NCI-H2107 treated with DMSO at 0.1 percent for 48 hours (cell line): ENCODE measurements at regions not wholly inside any gene's neighbourhood (a gene's known extent, or its start where the extent isn't known, plus 50 kb on each side); places are given as distances from the start of the nearest gene placed in this dataset.
"Not testable (repeated sequence)": the region's sequence is repeated elsewhere in the genome, so short reads cannot be mapped to it uniquely, and the experiment has no call there.

ENCODE experiments used
- DNase-seq: peaks from one replicate; lab custom pipeline; 2025; ENCODE audit not compliant: unreplicated experiment; lab: John Stamatoyannopoulos, UW

DNA sequence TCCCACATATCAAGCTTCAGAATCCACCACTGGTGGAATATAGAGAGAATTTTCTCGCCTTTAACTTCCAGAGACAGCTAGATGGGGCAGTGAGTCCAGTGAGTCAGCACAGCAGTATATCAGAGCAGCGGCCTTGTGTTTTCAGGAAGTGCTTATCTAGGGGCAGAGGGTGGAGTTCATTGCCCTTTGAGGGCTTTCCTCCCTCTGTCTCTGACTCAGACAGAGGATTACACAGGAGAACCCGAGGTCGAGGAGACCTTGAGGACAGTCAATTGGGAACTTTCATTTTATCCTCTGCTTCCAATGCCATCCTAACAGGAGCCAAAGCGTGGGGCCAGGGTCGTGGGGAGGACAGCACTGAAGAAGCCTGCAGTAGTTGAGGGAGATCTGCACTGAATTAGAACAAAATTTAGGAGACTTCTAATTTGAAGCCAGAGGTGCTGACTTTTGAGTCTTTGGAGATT is 109.6 kb upstream of the UMPS start:
- DNase-seq, result no peak

DNA sequence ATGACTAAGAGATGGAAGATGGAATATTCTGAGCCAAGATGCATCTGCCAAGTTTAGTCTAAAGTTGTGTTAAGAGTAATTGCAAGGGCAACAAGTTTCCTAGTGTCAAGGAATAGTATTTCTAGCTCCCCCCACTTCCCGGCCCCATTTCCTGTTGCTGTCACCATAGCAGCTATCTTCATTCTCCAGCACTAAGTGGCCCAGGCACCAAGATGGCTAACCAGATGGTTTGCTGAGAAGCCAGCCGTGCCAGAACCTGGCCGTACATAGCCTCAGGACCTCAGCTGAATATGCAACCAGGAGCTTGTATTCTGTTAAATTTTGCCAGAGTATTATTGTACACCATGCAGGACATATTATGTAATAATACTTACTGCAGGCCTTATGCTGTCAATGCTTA is 108.8 kb upstream of the UMPS start:
- no peak for DNase-seq

DNA sequence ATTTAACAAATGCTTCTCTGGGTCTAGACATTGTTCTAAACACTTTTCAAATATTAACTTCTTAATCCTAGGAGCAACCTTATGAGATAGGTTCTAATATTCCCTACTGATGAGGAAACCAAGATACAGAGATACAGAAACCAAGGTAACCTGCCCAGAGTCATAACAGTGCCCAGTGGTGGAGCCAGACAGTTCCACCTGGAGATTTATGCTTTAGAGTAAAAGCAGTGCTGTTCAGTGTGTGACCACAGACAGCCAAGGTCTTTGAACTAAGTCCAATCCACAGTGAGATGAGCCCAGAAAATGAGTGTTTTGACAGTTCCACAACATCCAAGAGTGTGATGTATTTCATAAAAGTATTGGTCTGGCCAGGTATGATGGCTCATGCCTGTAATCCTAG is 105.2 kb upstream of the UMPS start:
- no peak for DNase-seq

DNA sequence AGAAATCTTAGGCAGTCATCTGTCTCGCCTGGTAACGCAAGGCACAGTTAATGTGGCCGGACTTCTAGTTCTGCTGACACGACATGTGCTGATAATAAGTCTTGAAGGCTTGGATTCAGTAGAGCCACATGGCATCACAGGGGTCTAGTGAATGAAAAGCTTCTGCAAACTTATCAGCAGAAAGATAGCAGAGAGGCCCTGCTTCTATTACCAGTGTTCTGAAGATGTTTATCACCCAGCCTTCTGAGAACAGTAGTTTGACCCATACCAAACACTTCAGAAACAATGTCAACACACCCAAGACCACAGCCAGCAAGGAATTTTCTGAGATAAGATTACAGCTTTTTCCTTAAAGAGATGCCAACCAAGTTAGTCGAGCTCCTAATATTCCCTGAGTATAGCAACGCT is 102.7 kb upstream of the UMPS start:
- no peak for DNase-seq

DNA sequence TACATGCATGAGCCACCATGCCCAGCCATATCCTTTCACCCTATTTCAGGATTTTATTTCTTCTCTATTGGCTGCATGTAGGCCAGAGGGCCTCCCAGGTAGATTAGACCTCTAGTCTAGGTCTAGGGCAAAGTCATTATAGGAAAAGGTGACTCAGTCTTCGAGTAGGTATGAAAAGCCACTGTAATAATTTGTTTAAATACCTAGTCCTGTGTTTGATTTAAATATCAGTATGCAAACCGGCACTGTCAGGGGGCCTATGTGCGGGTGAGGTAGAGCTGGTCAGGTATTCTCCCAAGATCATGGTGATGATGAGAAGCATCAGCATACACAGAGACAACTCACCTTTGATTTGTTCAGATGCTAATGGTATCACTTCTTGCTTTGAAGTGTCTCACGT is 101.4 kb upstream of the UMPS start:
- DNase-seq, result no peak

DNA sequence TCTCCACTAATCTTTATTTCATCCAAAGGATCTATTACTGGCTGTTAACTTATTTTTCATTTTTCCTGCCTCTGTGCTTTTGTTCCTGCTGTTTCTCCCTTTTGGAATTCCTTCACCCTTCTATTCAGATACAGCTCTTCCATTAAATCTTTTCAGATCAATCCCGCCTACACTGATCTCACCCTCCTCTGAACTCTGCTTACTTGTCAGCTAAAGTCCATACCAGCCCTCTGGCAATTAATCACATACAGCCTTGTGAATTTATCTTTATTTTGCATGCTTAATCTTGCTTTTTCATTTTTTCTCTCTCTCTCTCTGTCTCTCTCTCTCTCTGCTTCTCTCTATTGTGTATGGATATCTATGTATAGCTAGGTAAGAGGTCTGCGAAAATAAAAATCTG is 100.8 kb upstream of the UMPS start:
- DNase-seq, result no peak

DNA sequence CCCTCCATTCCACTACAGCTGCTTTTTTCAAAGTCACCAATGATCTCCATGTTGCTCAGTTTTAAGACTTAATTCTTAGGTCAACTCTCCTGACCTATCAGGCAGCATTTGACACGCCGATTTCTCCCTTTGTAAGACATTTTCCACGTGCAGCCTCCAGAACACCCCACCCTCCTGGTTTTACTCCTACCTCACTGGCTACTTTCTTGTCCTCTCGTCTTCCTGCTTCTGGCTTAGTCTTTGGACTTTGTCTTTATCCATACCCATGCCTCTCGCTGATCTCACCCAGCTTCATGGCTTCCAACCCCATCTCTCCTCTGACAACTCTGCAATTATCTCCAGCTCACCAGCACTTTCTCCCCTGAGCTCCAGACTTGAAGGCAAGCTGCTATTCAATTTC is 99.3 kb upstream of the UMPS start:
- no peak for DNase-seq

DNA sequence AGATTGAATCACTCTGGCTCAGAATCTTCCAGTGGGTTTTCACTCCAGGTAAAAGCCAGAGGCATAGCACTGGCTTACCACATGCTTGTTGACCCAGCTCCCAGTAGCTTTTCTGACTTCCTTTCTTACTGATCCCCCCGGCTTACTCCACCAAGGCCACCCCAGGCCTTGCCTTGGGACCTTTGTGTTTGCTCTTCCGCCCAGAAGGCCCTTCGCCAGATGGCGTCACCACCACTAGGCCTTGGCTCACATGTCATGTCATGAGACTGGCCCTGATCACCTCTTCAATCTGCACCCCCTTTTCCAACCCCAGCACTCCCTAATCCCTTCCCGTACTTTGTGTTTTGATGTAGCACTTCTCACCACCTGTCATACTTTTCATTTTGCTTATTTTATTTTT is 98.5 kb upstream of the UMPS start:
- no peak for DNase-seq

DNA sequence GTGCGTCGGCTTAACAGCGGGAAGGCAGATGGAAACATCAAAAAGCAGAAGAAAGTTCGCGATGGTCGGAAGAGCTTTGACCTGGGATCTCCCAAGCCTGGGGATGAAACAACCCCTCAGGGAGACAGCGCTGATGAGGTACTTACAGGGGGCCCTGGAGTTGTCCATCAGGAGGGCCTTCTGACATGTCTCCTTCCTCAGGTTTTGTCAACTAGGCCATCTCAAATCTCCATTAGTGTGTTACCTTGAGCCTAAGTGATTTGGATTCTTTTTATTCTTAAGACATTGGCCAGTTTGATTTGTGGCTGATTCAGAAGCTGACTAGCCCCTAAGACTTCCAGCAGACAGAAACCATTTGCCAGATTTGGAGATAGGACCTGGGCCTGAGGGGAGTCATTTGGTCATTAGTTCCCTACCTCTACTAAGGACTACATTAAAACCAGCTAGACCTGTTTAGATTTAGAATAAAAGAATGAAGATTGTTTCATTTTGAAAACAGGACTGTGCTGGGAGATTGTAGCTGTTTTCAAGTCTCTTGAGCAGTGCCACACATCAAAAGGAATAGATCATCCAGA is 97.6 kb upstream of the UMPS start:
- DNase-seq, result no peak

DNA sequence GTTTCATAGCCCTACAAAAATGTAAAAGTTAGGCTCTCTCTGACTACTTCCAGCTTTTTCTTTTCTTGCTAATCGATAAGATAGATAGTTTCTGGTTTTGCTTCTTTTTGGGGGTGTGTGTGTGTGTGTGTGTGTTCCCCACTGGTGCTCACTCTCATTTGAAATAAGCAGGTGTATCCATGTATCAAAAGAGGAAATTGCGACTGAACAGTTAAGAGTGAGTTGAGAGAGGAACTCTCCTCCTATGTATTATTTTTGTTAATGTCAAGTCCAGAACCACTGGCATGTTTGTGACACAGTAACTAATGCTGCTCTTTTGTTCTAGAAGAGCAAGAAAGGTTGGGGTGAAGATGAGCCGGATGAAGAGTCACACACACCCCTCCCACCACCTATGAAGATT is 96.7 kb upstream of the UMPS start:
- no peak for DNase-seq

DNA sequence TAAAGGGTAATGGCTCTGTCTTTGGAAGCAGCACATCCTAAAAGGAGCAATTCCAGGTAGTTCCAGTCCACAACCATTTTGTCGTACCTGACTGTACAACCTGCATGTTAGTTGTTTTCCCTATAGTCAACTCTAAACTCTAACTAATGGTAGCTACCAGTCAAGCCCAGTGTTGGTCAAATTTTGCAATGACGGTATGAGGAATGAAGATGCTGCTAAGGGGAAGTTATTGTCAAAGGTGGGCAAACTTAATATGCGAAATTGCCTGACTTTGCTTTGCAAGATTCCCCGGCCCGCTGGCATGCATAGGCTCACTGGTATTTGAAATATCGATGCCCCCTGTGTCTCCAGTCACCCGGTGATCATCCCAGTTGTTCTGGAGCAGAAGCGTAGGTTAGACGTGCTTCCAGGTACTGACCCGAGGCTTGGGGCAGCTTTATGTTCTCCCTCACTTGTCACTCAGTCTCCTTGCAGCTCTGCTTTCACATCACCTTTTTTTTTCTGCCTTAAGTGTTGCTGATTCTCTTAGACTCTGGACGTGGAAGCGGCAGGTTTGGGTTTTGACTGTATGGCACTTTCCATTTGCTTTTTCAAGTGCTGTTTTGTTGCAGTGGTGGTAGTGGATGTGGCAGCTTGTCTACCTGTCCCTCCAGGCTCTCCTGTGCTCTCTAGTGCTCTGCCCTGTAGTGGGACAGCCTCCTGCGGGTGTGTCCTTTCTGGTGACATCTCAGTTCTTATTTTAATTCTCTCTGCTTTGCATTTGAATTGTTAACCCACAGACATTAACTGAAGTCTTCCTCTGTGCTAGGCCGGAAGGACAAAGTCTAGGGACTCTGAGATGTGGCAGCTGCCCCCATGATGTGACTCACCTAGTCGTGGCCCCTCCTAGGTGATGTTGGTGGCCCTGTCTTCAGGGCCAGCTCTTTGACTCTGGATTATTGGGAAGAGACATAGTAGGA is 95.8 kb upstream of the UMPS start:
- DNase-seq, result no peak

DNA sequence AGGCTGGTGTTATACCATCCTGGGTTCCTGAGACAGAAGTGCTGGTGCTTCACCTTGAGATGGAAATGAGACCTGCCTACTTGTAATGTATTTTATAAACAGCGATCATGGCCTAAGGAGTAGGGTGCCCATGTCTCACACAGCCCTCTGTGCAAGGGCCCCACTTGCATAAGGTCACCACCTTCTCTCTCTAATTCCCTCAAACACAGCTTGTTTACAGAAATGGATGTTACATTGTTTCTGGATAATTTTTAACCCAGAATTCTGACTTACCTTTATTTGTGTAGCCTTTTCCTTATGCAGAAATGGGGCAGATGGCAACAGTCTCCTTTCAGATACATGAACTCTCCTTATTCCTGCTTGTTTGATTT is 95.1 kb upstream of the UMPS start:
- DNase-seq, result no peak

DNA sequence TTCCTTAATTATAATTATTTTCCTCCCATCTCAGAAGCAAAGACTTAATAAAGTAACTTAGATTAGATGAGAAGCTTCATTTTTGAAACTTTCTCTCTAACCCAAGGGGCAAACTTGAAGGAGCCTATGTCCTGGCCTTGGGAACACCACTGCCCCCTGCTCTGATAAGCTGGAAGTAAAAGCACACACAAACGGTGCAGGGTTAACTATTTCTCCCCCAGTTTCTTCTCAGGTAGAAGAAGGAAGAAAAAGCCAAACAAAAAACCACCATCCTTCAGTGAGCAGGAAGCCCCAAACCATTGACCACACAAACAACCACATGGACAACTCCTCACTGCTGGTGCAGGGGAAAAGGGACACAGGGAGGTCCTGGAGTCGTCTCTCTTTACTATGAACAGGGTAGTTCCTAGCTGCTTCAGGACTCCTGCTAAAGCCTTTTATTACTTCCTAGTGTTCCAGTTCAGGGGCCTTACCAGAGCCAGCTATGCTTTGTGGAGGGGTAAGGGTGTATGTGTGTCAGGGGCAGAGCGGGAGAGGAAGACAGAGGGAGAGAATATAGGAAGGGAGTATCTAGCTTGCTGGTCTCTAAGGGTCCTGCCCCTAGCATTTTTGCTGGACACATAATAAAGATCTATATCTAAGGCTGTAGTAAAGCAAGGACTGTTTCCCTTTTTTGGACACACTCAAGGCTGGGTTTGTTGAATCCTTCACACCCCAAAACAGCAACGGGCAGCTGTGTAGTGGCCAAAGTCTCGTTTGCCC is 94.0 kb upstream of the UMPS start:
- DNase-seq, result no peak

DNA sequence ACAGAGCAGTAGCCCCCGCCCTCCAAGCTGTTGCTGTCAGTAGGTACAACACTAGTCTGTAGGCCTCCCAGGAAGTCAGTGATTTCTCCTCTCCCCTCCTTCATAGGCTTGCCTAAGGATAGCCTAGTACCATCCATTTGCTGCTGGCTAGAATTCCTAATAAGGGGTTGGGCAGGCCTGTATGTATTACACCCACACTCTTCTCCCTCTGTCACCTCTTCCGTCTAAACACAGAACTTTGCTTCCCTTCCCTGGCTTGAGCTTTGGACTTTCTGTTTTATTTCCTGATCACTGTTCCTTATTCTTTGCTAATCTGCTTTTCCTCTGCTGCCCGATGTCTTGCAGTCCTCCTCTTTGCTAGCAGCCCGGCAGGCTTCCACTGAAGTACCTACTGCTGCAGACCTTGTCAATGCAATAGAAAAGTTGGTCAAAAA is 93.4 kb upstream of the UMPS start:
- no peak for DNase-seq

DNA sequence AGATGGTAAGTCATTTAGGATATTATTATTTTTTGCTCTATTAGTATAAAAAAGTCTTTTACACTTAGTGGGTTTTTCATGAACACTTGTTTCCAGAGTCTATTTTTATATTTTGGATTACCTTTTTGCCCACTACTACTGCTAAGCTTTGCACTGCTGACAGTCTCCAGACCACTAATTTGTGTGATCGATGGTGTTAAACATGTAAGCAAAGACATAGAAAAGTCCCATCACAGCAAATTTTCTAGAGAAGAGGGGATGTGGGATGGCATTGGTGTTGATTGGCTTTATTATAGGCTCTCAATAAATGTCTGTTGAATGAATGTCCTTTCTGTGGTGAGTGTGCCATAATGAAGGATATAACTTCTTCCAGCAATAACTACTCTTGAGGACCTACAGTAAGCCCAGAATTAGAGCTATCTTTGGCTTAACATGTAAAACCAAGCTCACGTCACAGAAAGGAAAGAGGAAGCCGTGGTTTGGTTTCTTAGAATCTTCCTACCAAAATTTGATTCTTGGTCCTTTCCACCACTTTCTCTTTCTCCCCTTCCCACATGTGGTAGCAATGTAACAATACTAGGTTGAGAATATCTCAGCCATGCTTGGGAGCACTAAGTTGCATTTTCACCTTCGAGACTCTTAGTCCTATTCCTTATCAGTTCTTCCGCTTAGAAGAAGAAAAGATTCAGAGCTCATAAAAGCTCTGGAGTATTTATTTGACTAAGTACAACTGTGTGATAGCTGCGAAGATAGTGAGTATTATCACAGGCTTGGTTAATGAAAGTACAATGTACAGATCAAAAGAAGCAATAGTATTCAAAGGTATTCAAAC is 90.6 kb upstream of the UMPS start:
- no peak for DNase-seq

DNA sequence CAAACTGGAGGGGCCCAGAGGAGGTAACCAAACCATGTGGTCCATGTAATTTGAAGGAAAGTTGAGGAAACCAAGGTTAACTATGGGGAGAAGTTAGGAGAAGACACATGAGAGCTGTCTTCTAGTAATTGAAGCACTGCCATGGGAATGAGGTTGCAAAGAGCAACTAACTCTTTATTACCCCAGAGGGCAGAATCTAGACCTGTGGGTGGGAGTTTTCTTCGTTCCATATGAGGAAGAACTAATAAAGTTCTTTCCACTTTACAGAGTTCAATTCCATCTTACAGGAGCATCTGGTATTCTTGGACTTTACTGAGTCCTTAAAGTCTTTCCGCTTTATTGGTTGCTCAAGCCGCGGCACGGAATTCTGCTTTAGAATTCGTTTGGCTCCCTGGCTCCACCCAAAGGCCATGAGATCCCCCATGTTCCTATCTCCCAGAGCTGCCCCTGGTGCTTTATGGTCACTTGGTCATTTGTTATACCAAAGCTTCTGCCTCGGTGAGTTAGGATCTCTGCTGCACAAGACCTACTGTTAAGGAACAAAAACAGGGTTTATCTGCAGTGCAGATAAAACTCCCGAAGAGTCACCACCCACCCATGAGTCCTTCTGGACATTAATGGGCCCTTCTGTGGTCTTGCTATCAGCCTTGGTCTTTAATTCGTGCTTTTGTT is 89.5 kb upstream of the UMPS start:
- DNase-seq, result no peak

DNA sequence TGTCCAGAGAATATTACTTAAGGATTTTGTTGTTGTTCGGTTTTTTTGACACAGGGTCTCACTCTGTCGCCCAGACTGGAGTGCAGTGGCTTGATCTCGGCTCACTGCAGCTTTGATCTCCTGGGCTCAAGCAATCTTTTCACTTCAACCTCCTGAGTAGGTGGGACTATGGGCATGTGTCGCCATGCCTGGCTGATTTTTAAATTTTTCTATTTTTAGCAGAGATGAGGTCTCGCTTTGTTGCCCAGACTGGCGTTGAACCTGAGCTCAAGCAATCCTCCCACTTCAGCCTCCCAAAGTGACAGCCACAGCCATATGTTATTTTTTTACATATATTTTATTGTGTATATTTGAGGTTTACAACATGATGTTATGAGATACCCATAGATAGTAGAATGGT is 86.8 kb upstream of the UMPS start:
- DNase-seq, result no peak

DNA sequence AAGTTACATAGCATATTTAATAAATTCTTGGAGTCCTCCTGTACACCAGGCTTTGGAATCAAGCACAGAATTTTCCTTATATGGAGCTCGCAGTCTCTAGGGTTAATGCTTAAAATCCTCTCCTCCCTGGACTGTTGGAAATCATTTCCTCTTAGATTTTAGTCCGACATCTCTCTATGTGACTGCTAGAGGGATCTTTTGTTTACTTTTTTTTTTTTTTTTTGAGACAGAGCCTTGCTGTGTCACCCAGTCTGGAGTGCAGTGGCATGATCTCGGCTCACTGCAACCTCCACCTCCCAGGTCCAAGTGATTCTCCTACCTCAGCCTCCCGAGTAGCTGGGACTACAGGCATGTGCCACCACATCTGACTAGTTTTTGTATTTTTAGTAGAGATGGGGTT is 84.1 kb upstream of the UMPS start:
- not testable (repeated sequence) for DNase-seq

DNA sequence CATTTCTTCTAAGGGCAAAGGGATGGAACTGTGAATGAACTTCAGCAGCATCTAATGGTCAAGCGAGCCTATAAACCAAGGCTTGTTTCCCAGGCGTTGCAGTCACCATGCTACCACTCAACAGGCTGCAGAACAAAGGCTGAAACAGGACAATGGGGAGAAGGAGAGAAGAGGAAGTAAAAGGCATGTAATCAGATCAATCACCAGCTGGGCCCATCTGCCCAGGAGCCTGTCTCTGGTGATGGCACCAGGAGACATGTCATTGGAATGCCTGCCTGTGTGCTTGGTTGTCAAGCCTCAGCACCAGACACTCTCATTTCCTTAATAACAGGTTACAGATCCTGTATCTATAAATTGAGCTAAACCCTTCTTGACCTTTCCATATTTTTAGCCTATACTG is 81.7 kb upstream of the UMPS start:
- DNase-seq, result no peak

DNA sequence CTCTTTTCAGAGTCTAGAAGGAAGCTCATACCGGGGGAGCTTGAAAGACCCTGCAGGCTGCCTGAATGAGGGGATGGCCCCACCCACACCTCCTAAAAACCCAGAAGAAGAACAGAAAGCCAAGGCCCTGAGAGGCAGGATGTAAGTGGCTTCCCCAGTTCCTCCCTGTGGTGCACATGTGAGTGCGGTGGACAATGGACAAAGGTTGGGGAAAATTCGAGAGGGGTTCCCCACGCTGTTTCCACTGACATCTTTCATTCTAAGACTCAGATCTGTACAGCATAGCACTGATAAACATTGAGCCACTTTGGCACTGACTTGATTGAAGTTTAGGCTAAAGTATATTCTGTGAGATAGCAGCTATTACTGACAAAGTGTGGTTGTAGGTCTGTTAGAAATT is 79.5 kb upstream of the UMPS start:
- no peak for DNase-seq
